Myocyte (in vitro differentiated cells): ENCODE measurements at regions not wholly inside any gene's neighbourhood (a gene's known extent, or its start where the extent isn't known, plus 50 kb on each side); places are given as distances from the start of the nearest gene placed in this dataset.

Experiments
- DNase-seq: peaks from one replicate; pipeline ENCODE4 v3.0.0-alpha.2; 2012; ENCODE audit warnings: low read depth

DNA sequence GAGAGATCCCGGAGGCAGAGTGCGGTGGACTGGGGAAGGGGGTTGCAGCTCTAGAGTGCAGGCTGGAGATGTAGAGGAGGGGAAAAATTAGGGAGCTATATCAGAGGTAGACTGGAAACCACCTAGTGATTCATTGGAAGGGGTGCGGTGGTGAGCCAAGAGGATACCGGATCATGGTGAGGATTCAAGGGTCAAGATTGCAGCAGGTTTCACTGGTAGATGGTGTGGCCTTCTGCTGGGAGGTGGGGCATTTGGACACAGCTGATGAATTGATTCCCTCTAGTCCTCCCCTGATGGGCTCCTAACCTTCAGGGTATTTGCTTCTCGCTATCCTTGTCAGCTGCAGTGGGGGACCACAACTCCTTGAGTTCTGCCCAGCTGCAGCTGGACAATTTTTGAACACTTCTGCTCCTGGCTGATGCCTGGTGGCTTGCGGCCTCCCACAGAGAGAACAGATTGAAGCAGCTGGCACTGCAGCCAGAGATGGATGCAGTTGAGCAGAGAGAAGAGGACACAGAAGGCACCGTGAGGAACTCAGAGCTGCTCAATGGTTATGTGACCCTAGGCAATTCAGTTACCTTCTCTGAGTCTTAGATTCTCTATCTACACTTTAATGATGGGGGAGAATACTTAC is 134.4 kb upstream of the ABCA1 start:
- DNase-seq: peak; percentile 92

DNA sequence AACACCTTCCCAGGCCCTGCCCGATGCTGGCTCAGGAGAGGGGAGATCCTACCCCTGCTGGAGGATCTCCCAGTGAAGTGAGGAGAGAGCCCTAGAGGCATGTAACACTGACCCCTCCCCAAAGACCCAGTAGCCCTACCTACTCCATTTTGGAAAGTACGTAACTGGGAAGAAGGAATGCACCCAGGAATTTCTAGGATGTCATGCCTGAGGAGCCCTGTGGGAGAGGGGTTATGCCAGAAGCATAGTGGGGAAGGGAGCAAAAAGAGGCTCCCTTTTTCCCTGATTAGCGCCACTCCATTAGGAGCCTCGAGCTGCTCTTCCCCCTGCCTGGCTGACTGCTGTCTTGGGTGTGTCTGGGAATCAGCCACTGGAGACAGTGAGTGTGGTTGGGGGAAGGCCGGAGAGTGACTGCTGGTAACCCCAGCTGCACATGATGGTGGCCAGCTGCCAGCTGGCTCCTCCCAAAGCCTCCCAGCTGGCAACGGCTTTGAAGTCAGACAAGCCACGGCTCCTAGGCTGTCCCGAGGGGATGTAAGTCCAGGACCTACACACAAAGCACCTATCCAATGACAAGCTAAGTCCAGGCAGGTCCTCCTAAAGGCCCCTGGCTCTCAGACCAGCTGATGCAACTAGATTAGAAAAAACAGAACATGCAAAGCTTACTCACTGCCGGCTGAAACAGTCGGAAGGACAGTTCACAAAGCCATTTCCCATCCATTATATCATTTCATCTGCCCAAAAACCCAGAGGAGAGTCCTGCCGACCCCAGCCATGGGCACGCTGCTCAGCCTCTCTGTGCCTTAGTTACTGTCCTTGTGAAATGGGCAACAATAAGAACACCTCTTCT is 136.5 kb upstream of the ABCA1 start:
- DNase-seq: peak; percentile 99

DNA sequence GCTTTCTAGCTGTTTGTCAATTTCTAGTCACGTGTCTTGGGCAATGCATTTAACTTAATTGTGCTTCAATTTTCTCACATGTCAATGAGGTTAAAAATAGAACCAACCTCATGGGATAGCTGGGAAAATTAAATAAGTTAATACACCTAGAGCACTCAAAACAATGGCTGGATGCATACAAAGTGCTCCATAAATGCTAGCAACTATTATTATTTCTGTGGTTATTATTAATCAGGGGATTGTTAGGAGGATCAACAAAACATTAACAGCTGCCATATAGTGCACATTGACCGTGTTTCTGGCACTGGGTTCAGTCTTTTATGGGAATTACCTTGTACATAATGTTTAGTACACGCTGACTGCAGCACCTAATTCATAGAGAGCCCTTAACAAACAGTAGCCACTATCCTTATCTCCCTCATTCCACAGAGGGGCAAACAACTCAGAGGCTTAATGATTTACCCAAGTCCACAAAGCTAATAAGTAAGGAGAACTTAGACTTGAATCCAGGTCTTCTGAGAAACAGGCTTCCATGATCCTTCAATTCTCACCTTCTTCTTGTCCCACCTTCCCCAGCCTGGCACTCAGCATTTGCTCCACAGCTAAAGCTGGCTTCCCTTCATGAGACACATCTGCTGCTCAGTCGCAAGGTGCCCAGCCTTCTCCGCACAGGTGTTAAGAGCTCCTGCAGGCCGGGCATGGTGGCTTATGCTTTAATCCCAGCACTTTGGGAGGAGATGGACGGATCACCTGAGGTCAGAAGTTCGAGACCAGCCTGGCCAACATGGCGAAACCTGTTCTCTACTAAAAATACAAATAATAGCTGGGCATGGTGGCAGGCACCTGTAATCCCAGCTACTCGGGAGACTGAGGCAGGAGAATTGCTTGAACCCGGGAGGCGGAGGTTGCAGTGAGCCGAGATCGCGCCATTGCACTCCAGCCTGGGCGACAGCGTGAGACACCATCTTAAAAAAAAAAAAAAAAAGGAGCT is 137.4 kb upstream of the ABCA1 start:
- DNase-seq: peak; percentile 18

DNA sequence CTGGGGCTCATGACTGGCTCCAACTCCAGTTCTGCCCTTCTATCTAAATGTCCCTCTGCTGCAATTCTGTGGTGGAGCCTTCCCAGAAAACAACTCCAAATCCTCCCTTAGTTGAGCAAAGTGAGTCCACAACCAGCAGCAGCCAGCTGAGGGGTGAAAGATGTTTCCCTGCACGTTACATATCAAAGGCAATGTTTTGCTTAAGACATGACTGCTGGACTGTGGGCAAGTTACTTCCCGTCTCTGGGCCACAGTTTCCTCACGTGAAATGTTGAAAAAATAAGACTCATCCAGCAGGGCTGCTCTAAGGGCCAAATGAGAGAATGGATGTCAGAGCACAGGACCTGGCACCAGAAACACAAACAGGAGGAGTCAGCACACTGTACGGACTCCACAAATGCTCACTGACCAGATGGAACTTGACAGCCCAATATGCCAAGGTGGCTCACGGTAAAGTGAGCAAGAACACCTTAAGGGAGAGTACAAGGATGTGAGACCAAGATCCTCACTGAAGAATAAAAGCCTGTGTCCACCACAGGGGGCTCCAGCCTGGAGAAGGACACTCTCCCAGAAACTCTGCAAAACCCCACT is 138.4 kb upstream of the ABCA1 start:
- DNase-seq: no peak

DNA sequence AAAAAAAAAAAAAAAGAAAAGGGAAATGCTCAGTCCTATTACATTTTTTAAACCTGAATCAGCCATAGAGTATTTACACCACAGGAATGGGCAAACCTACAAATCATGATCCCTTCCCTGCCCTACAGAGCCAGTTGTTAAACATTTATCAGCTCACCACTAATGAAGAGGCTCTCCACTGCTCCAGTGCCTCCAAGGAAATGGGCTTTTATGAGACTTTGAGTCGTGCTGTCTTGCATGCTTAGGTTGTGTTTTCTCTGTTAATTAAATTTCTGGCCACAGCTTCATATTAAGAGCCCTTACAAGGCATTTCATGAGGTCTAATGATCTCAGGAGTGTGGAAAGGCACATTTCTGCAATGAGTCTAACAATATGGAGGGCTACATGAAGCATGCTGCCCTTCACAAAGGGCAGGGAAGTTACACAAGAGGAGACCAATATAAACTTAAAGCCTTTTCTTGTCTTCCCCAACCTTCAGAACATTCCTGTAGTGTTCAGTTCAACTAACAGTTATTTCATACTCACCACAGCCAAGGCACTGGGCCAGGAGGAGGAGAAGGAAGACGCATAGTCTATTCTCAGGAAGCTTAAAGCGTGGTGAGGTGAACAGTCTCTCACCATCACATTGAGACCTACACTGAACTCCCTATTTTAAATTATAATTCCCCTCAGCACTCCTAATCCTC is 140.1 kb upstream of the ABCA1 start:
- DNase-seq: peak; percentile 28

DNA sequence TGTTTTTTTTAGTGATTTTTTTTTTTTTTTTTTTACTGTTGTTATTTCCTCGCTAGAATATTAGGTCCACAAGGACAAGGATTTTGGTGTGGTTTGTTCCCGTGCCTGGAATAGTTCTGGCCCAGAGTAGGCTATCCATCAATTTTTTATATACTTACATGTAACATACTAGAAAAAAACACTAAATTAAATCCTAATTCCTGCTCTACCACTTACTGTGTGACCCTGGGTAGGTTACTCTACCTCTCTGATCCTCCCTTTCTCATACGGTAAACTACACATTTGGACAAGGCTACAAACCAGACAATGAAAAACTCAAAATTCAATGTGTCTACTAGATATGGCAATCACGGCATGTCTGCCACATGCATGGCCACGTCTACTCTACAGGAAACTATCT is 141.3 kb upstream of the ABCA1 start:
- DNase-seq: no peak

DNA sequence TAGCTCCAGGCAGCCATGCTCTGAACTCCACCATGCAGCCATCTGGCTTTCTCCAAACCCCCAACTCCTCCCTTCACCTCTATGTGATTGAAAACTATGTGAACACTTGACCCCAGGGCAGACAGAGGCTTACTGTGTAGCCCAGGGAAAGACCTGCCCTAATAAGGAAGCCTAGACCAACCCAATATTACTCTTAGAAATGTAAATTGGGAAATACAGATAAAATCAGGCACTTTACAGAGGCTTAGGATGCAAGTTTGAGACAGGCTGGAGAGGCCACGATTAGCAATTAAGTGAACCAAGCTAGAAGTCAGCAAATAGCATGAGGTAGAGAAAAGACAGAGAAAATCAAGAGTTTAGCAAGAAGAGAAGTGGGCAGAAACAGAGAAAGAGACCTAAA is 141.7 kb upstream of the ABCA1 start:
- no peak for DNase-seq

DNA sequence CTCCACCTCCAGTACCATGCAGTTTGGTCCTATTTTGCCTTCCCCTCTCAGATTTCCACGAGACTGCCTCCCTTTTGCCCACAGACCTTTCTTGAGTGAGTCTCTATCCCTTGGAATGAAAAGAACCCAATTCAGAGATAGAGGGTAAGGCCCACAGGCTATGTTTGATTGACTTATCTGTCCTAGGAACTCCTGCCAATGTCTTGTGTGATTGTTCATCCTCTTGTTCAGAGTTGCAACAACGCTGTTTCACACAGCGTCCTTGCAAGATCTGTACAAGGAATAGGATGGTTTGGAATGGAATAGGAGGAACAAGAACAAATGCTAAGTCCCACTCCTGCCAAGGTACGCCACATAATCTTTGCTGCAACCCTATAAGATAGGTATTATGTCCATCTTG is 142.2 kb upstream of the ABCA1 start:
- DNase-seq: no peak

DNA sequence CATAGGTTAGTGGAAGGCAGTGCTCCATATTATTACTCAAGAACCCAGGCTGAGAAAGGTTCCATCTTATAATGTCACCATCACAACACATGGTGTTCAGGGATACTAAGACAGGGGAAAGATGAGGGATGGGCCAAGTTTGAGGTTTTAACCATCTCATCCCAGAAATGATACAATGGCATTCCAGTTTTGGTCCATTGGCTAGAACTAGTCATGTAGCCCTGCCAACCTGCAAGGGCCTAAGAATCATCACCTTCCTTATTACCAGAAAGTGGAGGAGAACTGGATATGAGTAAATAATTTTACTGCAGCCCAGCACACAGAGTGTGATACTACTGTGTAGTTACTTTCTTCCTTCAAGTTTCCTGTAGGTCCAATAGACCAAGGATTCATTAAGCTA is 144.5 kb upstream of the ABCA1 start:
- no peak for DNase-seq

DNA sequence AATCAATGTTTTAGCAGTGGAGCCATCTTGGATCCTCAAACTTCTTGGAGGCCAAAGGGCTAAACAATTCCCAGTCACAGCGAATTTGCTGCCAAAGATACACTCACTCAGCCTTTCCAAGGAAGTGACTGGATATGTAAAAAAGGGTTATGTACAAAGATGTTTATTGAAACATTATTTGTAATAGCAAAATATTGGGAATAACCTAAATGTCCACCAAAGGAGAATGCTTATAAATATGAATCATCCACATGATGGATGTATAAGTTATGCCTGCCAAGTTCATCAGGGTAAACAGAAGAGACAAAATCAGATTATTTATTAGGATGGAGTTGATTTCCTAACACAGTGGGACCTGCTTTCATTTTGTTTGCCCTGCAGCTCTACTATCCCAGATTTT is 145.2 kb upstream of the ABCA1 start:
- no peak for DNase-seq

DNA sequence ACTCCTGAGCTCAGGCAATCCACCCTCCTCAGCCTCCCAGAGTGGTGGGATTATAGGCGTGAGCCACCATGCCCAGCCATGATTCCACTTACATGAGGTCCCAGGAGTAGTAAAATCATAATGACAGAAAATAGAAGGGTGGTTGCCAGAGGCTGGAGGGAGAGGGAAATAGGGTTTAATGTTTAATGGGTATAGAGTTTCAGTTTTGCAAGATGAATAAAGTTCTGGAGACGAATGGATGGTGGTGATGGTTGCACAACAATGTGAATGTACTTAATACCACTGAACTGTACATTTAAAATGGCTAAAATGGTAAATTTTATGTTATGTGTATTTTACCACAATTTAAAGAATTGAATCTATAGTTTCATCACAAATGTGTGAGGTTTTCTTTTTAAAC is 146.5 kb upstream of the ABCA1 start:
- no peak for DNase-seq

DNA sequence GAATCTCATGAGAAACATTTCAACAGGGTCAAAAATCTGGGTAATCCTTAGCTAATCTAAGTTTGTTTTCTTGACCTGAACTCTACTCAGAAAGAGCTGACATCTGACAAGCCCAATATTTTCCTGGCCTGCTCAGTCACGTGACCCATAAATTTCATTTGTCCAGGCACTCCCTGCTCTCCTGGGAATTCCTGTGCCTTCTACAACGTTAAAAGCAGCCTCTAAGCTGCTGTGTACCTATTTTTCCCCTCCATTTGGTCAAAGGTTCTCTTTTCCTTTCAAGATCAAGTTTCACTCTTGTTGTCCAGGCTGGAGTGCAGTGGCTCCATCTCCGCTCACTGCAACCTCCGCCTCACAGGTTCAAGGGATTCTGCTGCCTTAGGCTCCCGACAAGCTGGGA is 148.8 kb upstream of the ABCA1 start:
- no peak for DNase-seq

DNA sequence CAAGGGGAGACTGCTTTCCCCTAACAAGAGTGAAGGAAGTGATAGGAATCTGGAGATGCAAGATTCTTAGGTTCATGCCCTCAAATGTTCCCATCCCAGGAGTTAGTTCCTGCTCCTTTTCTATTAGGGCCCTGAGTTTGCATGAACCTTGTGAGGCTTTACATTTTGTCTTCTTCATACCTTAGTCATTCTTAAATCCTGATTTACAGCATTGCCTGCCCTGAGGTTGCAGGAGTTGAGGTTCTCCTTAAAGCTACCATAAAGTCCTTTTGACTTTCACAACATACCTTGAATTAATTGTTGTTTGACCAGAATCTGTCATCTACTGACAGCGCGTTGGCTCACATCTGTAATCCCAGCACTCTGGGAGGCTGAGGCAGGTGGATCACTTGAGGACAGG is 151.5 kb upstream of the ABCA1 start:
- DNase-seq: no peak

DNA sequence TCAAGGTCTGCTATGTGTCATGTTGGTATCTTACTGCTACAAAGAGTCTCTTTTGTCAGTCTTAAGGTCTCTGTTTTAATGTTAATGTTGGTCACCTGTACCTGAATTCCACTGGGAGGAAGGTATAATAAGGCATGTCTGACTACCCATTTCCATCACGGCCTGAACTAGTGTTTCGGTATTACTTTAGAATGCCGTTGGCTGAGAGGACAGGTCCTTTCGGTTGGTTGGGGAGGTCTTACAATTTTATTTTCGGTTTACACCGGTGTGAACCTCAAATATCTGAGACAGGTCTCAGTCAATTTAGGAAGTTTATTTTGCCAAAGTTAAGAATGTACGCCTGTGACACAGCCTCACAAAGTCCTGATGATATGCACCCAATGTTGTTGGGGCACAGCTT is 154.9 kb upstream of the ABCA1 start:
- DNase-seq: no peak

DNA sequence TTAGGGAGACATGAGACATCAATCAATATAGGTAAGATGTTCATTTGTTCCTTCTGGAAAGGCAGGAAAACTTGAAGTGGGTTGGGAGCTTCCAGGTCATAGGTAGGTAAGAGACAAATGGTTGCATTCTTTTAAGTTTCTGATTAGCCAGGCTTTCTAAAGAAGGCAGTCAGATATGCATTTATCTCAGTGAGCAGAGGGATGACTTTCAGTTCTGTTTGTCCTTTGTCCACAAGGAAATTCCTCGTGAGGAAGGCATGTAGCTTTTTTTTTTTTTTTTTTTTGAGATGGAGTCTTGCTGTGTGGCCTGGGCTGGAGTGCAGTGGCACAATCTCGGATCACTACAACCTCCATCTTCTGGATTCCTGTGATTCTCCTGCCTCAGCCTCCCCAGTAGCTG is 155.3 kb upstream of the ABCA1 start:
- no peak for DNase-seq

DNA sequence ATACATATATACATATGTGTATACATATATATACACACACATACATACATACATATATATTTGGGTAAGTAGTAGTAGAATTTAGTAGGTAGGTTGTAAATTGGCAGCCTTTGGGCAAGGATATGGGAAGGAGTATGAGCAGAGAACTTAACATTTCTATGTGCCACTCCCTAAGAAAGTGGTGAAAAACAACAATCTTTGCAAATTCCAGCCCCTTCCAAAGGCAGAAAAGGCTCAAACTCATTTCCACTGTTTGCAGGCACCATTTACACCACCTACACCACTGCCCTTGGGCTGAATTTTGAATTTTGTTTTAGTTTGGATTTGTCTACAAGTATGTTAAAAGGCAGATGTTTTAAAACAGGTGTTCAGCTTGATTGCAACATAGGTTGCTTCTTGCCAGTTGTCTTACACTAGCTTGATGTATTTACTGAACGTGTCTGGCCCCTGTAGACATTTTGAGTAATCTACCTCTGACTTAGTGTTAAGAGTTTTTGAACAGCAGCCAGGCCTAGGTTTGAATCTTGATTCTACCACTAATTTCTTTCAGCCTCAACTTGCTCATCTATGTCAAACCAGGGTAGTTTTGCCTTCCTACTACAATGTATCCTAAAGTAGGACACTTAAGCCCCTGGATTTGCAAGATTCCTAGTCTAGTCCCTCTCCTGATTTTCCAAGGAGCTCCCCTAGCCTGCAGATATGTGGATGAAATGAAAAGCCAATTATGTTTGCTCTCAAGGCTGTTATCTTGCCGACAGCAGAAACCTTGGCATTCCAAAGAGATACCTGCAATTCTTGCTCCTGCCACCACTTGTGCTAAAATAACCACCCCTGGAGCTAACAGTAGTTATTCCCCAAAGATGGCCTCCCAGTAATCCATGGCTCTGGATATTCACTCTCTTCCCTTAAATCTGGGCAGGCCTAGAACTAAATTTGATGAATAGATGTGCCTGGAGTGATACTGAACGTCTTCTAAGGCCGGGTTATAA is 156.2 kb upstream of the SLC44A1 start:
- DNase-seq: peak; percentile 59

DNA sequence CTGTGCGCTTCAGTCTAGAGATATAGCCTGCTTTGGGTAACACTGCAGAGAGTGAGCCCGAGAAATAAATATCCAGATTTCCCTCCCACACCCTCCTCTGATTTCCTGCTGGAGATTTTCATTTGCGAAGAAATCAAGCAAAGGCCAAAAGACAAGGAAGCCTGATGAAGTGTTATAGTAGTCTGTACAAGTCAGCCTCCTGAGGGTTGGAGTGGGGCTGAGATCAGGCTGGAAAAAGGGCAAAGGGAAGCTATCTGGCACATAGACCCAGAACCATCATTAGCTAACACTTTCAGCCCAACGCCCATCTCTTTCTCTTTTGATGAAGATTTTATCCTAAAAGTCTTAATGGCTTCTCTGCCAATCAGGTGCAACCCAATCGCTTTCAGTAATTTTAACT is 154.6 kb upstream of the SLC44A1 start:
- no peak for DNase-seq

DNA sequence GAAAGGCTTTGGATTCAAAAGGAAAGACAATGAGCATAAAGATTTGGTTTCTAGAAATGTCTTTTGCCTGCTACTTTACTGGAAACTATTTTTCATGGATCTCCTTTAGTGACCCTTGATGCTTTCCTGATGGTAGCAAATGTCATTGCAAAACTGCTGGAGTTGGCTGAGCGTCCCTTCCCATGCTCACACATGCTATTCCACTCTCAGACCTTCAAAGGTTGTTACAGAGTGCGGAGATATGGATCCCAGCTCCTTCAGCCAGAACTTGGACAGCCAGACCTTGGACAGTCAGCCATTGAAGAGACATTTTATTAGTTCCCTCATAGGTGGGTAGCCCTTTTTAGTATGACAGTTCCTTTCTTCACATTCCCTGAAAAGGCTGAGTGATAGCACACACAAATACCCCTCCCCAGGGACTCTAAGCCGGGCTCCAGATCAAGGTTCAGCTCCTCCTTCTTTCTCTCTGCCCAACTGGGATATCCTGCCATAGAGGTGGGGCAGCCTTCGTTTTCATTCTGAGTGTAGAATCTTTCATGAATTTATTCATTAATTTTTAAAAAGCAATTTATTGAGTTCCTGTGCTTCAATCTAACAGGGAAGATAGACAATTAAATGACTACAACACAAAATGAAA is 153.3 kb upstream of the SLC44A1 start:
- no peak for DNase-seq

DNA sequence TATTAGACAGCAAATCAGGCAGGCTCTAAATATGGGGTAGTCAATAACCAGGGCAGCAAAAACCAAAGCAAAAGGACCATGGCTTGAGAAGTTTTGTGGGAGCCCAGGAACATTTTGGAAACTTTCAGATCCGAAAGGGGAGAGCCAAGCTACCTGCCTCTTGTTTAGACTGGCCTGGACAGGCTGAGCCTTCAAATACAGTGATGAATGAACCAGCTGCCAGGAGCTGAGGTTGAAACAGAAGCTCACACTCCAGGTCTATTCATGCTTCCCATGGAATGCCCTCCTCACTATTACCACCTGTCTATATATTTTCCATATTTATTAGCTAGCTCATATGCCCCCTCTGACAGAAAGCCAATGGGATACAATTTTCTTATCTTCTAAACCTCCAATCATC is 150.8 kb upstream of the SLC44A1 start:
- peak; percentile 18 for DNase-seq
